ENCODE measurements at regions not wholly inside any gene's neighbourhood (a gene's known extent, or its start where the extent isn't known, plus 50 kb on each side); places are given as distances from the start of the nearest gene placed in this dataset.
"Not testable (repeated sequence)": the region's sequence is repeated elsewhere in the genome, so short reads cannot be mapped to it uniquely, and the experiment has no call there.

DNA sequence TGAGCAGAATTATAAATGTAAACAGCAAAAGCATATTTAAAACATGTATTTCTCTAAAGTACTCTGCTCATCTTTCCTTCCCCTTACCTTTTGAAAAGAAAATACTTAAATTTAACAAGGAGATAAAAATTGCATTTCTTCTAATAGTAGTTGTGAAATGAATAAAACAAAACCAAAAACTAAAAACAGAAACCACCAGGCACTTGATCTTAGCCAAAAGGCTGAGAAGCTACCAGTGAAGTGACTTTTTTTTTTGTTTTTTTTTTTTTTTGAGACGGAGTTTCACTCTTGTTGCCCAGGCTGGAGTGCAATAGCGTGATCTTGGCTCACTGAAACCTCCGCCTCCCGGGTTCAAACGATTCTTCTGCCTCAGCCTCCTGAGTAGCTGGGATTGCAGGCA lies 116.5 kb upstream of the GC start:
- TF ChIP-seq, protein P1, sequence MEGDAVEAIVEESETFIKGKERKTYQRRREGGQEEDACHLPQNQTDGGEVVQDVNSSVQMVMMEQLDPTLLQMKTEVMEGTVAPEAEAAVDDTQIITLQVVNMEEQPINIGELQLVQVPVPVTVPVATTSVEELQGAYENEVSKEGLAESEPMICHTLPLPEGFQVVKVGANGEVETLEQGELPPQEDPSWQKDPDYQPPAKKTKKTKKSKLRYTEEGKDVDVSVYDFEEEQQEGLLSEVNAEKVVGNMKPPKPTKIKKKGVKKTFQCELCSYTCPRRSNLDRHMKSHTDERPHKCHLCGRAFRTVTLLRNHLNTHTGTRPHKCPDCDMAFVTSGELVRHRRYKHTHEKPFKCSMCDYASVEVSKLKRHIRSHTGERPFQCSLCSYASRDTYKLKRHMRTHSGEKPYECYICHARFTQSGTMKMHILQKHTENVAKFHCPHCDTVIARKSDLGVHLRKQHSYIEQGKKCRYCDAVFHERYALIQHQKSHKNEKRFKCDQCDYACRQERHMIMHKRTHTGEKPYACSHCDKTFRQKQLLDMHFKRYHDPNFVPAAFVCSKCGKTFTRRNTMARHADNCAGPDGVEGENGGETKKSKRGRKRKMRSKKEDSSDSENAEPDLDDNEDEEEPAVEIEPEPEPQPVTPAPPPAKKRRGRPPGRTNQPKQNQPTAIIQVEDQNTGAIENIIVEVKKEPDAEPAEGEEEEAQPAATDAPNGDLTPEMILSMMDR (IDR thresholded peaks at IDR 0.05), result not testable (repeated sequence)
- TF ChIP-seq POLR2A (IDR thresholded peaks at IDR 0.05), result not testable (repeated sequence)
